Naive thymus-derived CD8-positive, alpha-beta T cell (primary cell): ENCODE measurements at regions not wholly inside any gene's neighbourhood (a gene's known extent, or its start where the extent isn't known, plus 50 kb on each side); places are given as distances from the start of the nearest gene placed in this dataset.

Experiments
- ATAC-seq, 2 donors: fragments of 150-1000 bp; cut with Tn5 transposase in 1 of 2; sonication (Bioruptor Pico), chemical (Tn5 transposase) in 1 of 2; 1 replicate in 1 of 2; 2 replicates in 1 of 2; pipeline ENCODE4 v1.10.0; 2021; ENCODE audit warnings: mild to moderate bottlenecking in 2 of 2, moderate library complexity in 2 of 2
- POLR2A ChIA-PET: fragments of 350-600 bp; sonication (Branson Sonifier 250); formaldehyde crosslinking; loops from one replicate; lab custom pipeline; 2021; ENCODE audit warnings: antibody characterized with exemption; lab: Charles Lee
- DNase-seq, 10 donors: peaks; one replicate each; pipeline versions ENCODE4 v3.0.0 to v3.0.0-alpha.2; 2020 to 2022
- H3K27ac Mint-ChIP-seq, 10 donors: one replicate each; pipeline ENCODE4 v1.8.0; 2020 to 2022; ENCODE audit warnings: mild to moderate bottlenecking in 10 of 10, mixed read lengths in 10 of 10, moderate library complexity in 4 of 10, inconsistent platforms in 1 of 10
- H3K27me3 Mint-ChIP-seq, 5 donors: one replicate each; pipeline ENCODE4 v1.8.0; 2021 to 2022; ENCODE audit warnings: mixed read lengths in 5 of 5
- H3K36me3 Mint-ChIP-seq, 3 donors: one replicate each; pipeline ENCODE4 v1.8.0; 2020 to 2022; ENCODE audit warnings: mixed read lengths in 3 of 3, mild to moderate bottlenecking in 2 of 3, inconsistent platforms in 1 of 3
- H3K4me1 Mint-ChIP-seq, 4 donors: one replicate each; pipeline ENCODE4 v1.8.0; 2021 to 2022; ENCODE audit warnings: mixed read lengths in 4 of 4
- H3K4me3 Mint-ChIP-seq, 10 donors: one replicate each; pipeline ENCODE4 v1.8.0; 2020 to 2022; ENCODE audit warnings: mild to moderate bottlenecking in 10 of 10, mixed read lengths in 10 of 10, moderate library complexity in 6 of 10, inconsistent platforms in 1 of 10
- H3K9me3 Mint-ChIP-seq, 9 donors: one replicate each; pipeline ENCODE4 v1.8.0; 2020 to 2022; ENCODE audit warnings: mixed read lengths in 9 of 9, mild to moderate bottlenecking in 3 of 9, inconsistent platforms in 1 of 9, moderate library complexity in 1 of 9

DNA sequence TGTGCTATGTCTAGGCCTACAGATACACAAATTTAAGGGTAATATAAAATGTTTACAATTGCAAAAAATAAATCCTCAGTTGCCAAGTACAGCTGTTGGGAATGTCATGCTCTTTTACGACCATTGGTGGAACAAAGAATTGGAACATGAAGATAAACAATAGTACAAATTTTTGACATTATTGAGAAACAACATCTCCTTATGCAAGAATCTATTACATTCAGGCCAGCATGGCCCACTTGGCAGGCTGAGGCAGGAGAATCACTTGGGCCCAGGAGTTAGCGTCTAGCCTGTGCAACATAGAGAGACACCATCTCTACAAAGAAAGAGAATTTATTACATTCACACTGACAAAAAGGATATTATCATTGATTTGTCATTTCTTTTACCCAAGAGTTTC lies 135.9 kb upstream of the NTF3 start:
- Mint-ChIP-seq H3K27me3 (peaks cover 1 to 38% (median 14%) of the 10 kb centered on the region in 5 donors), H3K36me3 (no peaks in the 10 kb centered on the region), H3K27ac (no peak overlapping the region), H3K4me1 (no peaks in the 10 kb centered on the region), H3K4me3 (no peak overlapping the region), H3K9me3 (peaks cover 0 to 2% (median 0%) of the 10 kb centered on the region in 9 donors)
- DNase-seq (no peak), ATAC-seq (no peak)
- POLR2A ChIA-PET = no interaction called here

GRCh38 chr12:5301539-5301938 lies 130.4 kb upstream of the NTF3 start:
- Mint-ChIP-seq H3K9me3 (no peaks in the 10 kb centered on the region), H3K4me1 (no peaks in the 10 kb centered on the region), H3K27me3 (peaks cover 0 to 26% (median 13%) of the 10 kb centered on the region in 5 donors), H3K36me3 (no peaks in the 10 kb centered on the region), H3K27ac (no peak overlapping the region), H3K4me3 (no peak overlapping the region)
- POLR2A ChIA-PET = no interaction called here
- ATAC-seq (no peak), DNase-seq (no peak)

- no peaks in the 10 kb centered on the region for H3K4me1 Mint-ChIP-seq
- DNase-seq (no peak), ATAC-seq (no peak)
- H3K27ac Mint-ChIP-seq = peak overlapping the region in 1 of 10 donors; percentile 19
- no peak overlapping the region for H3K4me3 Mint-ChIP-seq
- H3K9me3 Mint-ChIP-seq = peaks cover 0 to 5% (median 0%) of the 10 kb centered on the region in 9 donors
- H3K36me3 Mint-ChIP-seq = no peaks in the 10 kb centered on the region
- POLR2A ChIA-PET = no interaction called here
- H3K27me3 Mint-ChIP-seq = peaks cover 0 to 22% (median 14%) of the 10 kb centered on the region in 5 donors
Observed at GRCh38 chr12:5305425-5305824, 126.5 kb upstream of the NTF3 start.

DNA sequence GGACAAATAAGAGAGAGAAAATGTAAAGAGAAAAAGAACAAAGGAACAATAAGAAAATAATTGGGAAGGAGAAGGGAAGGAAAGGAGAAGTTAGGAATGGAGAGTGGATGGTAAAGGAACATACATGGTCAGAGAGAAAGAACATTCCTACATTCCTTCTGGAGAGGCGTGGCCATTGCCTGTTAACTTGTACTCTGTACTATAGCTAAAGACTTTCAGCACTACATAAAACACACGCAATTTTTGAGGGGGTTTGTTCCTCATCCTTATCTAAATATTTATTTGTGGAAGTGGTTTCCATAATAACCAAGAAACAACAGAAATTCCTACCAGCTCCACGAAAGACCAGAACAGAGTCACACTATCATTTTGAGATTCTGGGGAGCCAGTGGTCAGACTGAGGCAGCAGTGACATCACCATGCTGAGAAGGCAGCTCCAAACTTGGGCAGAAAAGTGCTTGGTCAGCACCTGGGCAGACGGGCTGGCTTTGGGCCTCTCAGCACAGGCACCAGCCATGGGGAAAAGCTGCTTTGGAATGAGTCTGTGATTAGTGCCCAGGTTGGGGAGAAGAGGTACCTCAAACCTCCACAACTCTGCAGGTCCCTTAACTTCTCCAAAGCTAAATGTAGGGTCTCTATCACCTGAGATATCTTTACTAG lies 125.9 kb upstream of the NTF3 start:
- POLR2A ChIA-PET = no interaction called here
- peaks cover 0 to 5% (median 0%) of the 10 kb centered on the region in 9 donors for H3K9me3 Mint-ChIP-seq
- peak overlapping the region in 1 of 10 donors; percentile 31 for H3K27ac Mint-ChIP-seq
- H3K4me3 Mint-ChIP-seq = no peak overlapping the region
- no peak for DNase-seq
- no peak for ATAC-seq
- H3K36me3 Mint-ChIP-seq = no peaks in the 10 kb centered on the region
- no peaks in the 10 kb centered on the region for H3K4me1 Mint-ChIP-seq
- peaks cover 0 to 17% (median 12%) of the 10 kb centered on the region in 5 donors for H3K27me3 Mint-ChIP-seq

- H3K27me3 Mint-ChIP-seq = peaks cover 0 to 17% (median 14%) of the 10 kb centered on the region in 5 donors
- H3K36me3 Mint-ChIP-seq = no peaks in the 10 kb centered on the region
- POLR2A ChIA-PET = no interaction called here
- no peak for DNase-seq
- H3K27ac Mint-ChIP-seq = no peak overlapping the region
- H3K9me3 Mint-ChIP-seq = peaks cover 0 to 5% (median 0%) of the 10 kb centered on the region in 9 donors
- ATAC-seq = no peak
- H3K4me3 Mint-ChIP-seq = no peak overlapping the region
- no peaks in the 10 kb centered on the region for H3K4me1 Mint-ChIP-seq
Observed at GRCh38 chr12:5307065-5307464, 124.8 kb upstream of the NTF3 start.

GRCh38 chr12:5308216-5308615 lies 123.7 kb upstream of the NTF3 start:
- Mint-ChIP-seq H3K9me3 (peaks cover 0 to 8% (median 0%) of the 10 kb centered on the region in 9 donors), H3K36me3 (peaks cover 0 to 2% (median 0%) of the 10 kb centered on the region in 3 donors), H3K4me1 (no peaks in the 10 kb centered on the region), H3K27me3 (peaks cover 0 to 13% (median 12%) of the 10 kb centered on the region in 5 donors), H3K4me3 (no peak overlapping the region), H3K27ac (no peak overlapping the region)
- POLR2A ChIA-PET = no interaction called here
- DNase-seq (no peak), ATAC-seq (no peak)

- Mint-ChIP-seq H3K27ac (no peak overlapping the region), H3K4me3 (no peak overlapping the region), H3K36me3 (peaks cover 0 to 7% (median 0%) of the 10 kb centered on the region in 3 donors), H3K9me3 (peaks cover 0 to 15% (median 2%) of the 10 kb centered on the region in 9 donors), H3K27me3 (peaks cover 0 to 13% (median 12%) of the 10 kb centered on the region in 5 donors), H3K4me1 (no peaks in the 10 kb centered on the region)
- ATAC-seq (no peak), DNase-seq (no peak)
- POLR2A ChIA-PET = no interaction called here
Observed at GRCh38 chr12:5308996-5309395, 122.9 kb upstream of the NTF3 start.

DNA sequence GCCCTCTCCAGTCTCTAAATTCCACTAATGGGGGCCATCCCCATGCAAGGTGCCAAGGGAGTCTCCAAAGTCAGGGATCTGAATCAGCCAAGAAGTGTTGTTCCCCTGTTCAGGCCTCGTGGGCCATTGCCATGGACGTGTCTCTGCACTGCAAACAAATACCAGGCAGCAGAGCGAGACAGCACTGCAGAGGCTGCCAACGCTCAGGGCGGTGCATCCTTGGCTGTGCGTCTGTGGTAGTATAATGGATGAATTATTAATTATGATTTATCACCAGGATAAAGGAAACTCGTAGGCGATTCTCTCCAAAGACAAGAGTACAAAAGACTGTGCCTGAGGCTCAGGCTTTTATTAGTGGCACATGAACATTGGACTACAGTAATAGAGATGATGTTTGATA lies 122.3 kb upstream of the NTF3 start:
- no peak for ATAC-seq
- H3K4me3 Mint-ChIP-seq = no peak overlapping the region
- POLR2A ChIA-PET = no interaction called here
- DNase-seq = no peak
- peaks cover 0 to 13% (median 0%) of the 10 kb centered on the region in 3 donors for H3K36me3 Mint-ChIP-seq
- peaks cover 0 to 22% (median 5%) of the 10 kb centered on the region in 9 donors for H3K9me3 Mint-ChIP-seq
- no peak overlapping the region for H3K27ac Mint-ChIP-seq
- H3K4me1 Mint-ChIP-seq = no peaks in the 10 kb centered on the region
- peaks cover 0 to 13% (median 10%) of the 10 kb centered on the region in 5 donors for H3K27me3 Mint-ChIP-seq

DNA sequence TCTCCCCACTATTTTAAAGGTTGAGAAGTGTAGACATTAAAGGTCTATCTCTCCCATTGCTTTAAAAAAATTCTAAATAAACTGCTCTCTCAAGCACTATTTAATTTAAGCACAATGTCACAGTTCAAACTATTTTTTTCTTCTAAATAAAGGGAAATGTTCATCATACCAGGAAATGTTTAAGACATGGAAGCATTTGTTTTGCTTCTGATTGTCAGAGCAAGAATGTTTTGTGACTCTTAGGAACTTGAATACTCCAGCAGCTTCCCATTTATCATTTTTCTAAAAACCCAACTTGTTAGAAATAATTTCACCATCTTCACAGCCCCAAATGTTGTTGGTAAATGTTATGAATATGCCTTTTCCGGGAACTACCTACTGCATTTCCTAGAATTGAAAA lies 121.8 kb upstream of the NTF3 start:
- Mint-ChIP-seq H3K4me3 (no peak overlapping the region), H3K27me3 (peaks cover 0 to 13% (median 10%) of the 10 kb centered on the region in 5 donors)
- no peak for DNase-seq

DNA sequence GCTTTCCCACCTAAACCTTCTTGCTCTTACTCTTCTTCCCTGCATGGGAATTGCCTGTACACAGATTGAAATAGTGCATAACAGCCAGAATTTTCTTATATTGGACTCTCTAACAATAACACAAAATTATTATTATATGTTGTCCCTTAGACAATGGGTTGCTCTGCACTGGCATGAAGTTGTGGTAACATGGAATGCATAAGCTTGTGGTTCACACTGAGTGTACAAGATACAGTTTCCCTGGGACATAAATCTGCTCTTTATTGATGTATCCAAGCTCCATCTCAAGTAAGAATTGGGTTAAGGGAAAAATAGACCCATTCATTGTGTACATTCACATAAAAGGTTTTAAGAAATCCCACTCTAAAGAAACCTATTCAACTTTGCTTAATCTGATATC lies 114.4 kb upstream of the NTF3 start:
- POLR2A ChIA-PET = no interaction called here
- peaks cover 4 to 49% (median 17%) of the 10 kb centered on the region in 9 donors for H3K9me3 Mint-ChIP-seq
- no peak overlapping the region for H3K27ac Mint-ChIP-seq
- H3K36me3 Mint-ChIP-seq = peaks cover 0 to 31% (median 0%) of the 10 kb centered on the region in 3 donors
- no peak for ATAC-seq
- peaks cover 6 to 46% (median 15%) of the 10 kb centered on the region in 5 donors for H3K27me3 Mint-ChIP-seq
- no peak overlapping the region for H3K4me3 Mint-ChIP-seq
- no peaks in the 10 kb centered on the region for H3K4me1 Mint-ChIP-seq
- DNase-seq = no peak

More for the DNA sequence above, 121.8 kb upstream of the NTF3 start:
- Mint-ChIP-seq H3K4me1 (no peaks in the 10 kb centered on the region), H3K36me3 (peaks cover 0 to 18% (median 0%) of the 10 kb centered on the region in 3 donors), H3K27ac (no peak overlapping the region), H3K9me3 (peaks cover 0 to 27% (median 5%) of the 10 kb centered on the region in 9 donors)
- no peak for ATAC-seq
- POLR2A ChIA-PET = no interaction called here

DNA sequence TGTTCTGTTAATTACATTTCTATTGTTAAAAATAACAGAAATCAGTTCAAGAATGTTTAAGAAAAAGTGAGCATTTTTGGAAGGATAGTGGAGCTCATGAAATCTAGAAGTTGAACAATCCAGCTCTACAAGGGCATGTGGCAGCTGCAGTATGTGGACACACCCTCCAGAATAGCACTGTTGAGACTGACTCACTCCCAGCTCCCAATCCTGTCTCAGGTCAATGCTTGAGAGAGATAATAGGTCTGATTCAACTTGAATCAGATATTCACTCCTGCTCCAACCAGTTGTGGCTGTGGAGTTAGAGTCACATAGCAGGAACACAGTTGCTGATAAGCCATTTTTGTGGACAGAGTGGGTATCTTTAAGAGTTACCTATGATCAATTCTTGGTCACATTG lies 113.0 kb upstream of the NTF3 start:
- POLR2A ChIA-PET = no interaction called here
- peaks cover 6 to 46% (median 15%) of the 10 kb centered on the region in 5 donors for H3K27me3 Mint-ChIP-seq
- DNase-seq (no peak), ATAC-seq (no peak)
- peaks cover 0 to 25% (median 0%) of the 10 kb centered on the region in 3 donors for H3K36me3 Mint-ChIP-seq
- H3K27ac Mint-ChIP-seq = no peak overlapping the region
- no peak overlapping the region for H3K4me3 Mint-ChIP-seq
- H3K9me3 Mint-ChIP-seq = peaks cover 7 to 39% (median 16%) of the 10 kb centered on the region in 9 donors
- H3K4me1 Mint-ChIP-seq = no peaks in the 10 kb centered on the region

- DNase-seq = no peak
- Mint-ChIP-seq H3K27ac (no peak overlapping the region), H3K27me3 (peaks cover 1 to 15% (median 4%) of the 10 kb centered on the region in 5 donors), H3K4me1 (no peaks in the 10 kb centered on the region), H3K9me3 (peaks cover 0 to 13% (median 4%) of the 10 kb centered on the region in 9 donors), H3K36me3 (no peaks in the 10 kb centered on the region), H3K4me3 (no peak overlapping the region)
- POLR2A ChIA-PET = no interaction called here
- no peak for ATAC-seq
Observed at GRCh38 chr12:5328669-5329517, 103.0 kb upstream of the NTF3 start.

GRCh38 chr12:5332551-5332950 lies 99.4 kb upstream of the NTF3 start:
- no peak overlapping the region for H3K4me3 Mint-ChIP-seq
- no peak for DNase-seq
- ATAC-seq = no peak
- H3K36me3 Mint-ChIP-seq = no peaks in the 10 kb centered on the region
- no peak overlapping the region for H3K27ac Mint-ChIP-seq
- POLR2A ChIA-PET = no interaction called here
- no peaks in the 10 kb centered on the region for H3K4me1 Mint-ChIP-seq
- H3K27me3 Mint-ChIP-seq = peaks cover 0 to 15% (median 4%) of the 10 kb centered on the region in 5 donors
- H3K9me3 Mint-ChIP-seq = no peaks in the 10 kb centered on the region
